ENCODE measurements at regions not wholly inside any gene's neighbourhood (a gene's known extent, or its start where the extent isn't known, plus 50 kb on each side); places are given as distances from the start of the nearest gene placed in this dataset.

- DNase-seq (ENCODE audit: low read depth in 4 of 4, low spot score in 2 of 4), result no peak
Observed at GRCh38 chr5:10876006-10876744, 115.1 kb upstream of the DAP start.

- no peak for DNase-seq (ENCODE audit: low read depth in 4 of 4, low spot score in 2 of 4)
Observed at GRCh38 chr5:10875201-10875768, 114.3 kb upstream of the DAP start.

GRCh38 chr5:10874541-10874940 is 113.5 kb upstream of the DAP start:
- DNase-seq (ENCODE audit: low read depth in 4 of 4, low spot score in 2 of 4), result no peak

- DNase-seq (ENCODE audit: low read depth in 4 of 4, low spot score in 2 of 4), result no peak
Observed at GRCh38 chr5:10870791-10871190, 109.8 kb upstream of the DAP start.

GRCh38 chr5:10868956-10869355 is 107.9 kb upstream of the DAP start:
- DNase-seq (ENCODE audit: low read depth in 4 of 4, low spot score in 2 of 4), result no peak

GRCh38 chr5:10867389-10868303 is 106.6 kb upstream of the DAP start:
- DNase-seq (ENCODE audit: low read depth in 4 of 4, low spot score in 2 of 4), result no peak

- DNase-seq (ENCODE audit: low read depth in 4 of 4, low spot score in 2 of 4), result no peak
Observed at GRCh38 chr5:10866913-10867312, 105.9 kb upstream of the DAP start.

- no peak for DNase-seq (ENCODE audit: low read depth in 4 of 4, low spot score in 2 of 4)
Observed at GRCh38 chr5:10863763-10864383, 102.8 kb upstream of the DAP start.

- DNase-seq (ENCODE audit: low read depth in 4 of 4, low spot score in 2 of 4), result no peak
Observed at GRCh38 chr5:10862085-10862484, 101.1 kb upstream of the DAP start.

- DNase-seq (ENCODE audit: low read depth in 4 of 4, low spot score in 2 of 4), result no peak
Observed at GRCh38 chr5:10861423-10861790, 100.4 kb upstream of the DAP start.

- no peak for DNase-seq (ENCODE audit: low read depth in 4 of 4, low spot score in 2 of 4)
Observed at GRCh38 chr5:10860645-10861422, 99.8 kb upstream of the DAP start.

GRCh38 chr5:10860196-10860543 is 99.1 kb upstream of the DAP start:
- DNase-seq (ENCODE audit: low read depth in 4 of 4, low spot score in 2 of 4), result no peak

- no peak for DNase-seq (ENCODE audit: low read depth in 4 of 4, low spot score in 2 of 4)
Observed at GRCh38 chr5:10859393-10860195, 98.6 kb upstream of the DAP start.

- DNase-seq (ENCODE audit: low read depth in 4 of 4, low spot score in 2 of 4), result no peak
Observed at GRCh38 chr5:10858945-10859344, 97.9 kb upstream of the DAP start.

GRCh38 chr5:10858307-10858706 is 97.3 kb upstream of the DAP start:
- DNase-seq (ENCODE audit: low read depth in 4 of 4, low spot score in 2 of 4), result no peak

GRCh38 chr5:10857338-10857733 is 96.3 kb upstream of the DAP start:
- DNase-seq (ENCODE audit: low read depth in 4 of 4, low spot score in 2 of 4), result peak; percentile 13 to 39 (median 29)

GRCh38 chr5:10856683-10857337 is 95.8 kb upstream of the DAP start:
- DNase-seq (ENCODE audit: low read depth in 4 of 4, low spot score in 2 of 4), result peak; percentile 28 to 53 (median 45)

GRCh38 chr5:10856071-10856470 is 95.0 kb upstream of the DAP start:
- DNase-seq (ENCODE audit: low read depth in 4 of 4, low spot score in 2 of 4), result no peak
